Epidermal melanocyte (primary cell): ENCODE measurements at regions not wholly inside any gene's neighbourhood (a gene's known extent, or its start where the extent isn't known, plus 50 kb on each side); places are given as distances from the start of the nearest gene placed in this dataset.

Source experiments
- DNase-seq: peaks from one replicate; pipeline ENCODE4 v3.0.0; 2011; ENCODE audit warnings: low spot score; ENCODE audit not compliant: insufficient read length

DNA sequence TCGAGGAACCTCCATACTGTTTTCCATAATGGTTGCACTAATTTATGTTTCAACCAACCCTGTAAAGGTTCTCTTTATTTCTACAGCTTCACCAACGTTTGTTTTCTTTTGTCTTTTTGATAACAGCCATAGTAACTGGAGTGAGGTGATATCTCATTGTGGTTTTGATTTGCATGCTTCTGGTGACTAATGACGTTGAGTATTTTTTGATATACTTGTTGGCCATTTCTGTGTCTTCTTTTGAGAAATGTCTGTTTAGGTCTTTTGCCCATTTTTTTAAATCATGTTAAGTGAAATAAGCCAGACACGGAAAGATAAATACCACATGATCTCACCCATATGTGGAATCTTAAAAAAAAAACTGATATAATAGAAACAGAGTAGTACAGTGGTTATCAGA lies 74.8 kb upstream of the SMIM21 start:
- DNase-seq, result no peak

DNA sequence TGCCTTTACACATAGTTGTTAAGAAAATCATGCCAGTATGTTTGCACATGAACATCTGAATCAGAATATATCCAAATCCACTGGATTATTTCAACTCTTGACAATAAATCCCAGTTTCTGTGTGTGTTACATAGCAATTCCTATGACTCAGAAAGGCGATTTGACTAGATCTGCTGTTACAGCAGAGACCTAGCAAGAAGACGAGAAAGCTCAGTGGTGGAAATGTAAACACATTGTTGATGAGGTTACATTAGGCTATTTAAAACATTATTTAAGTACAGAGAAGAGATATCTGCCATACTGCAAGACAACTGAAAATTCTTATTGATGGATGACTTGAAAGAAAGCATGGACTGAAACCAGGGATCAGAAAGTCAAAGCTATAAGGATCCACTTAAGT lies 73.0 kb upstream of the SMIM21 start:
- no peak for DNase-seq

DNA sequence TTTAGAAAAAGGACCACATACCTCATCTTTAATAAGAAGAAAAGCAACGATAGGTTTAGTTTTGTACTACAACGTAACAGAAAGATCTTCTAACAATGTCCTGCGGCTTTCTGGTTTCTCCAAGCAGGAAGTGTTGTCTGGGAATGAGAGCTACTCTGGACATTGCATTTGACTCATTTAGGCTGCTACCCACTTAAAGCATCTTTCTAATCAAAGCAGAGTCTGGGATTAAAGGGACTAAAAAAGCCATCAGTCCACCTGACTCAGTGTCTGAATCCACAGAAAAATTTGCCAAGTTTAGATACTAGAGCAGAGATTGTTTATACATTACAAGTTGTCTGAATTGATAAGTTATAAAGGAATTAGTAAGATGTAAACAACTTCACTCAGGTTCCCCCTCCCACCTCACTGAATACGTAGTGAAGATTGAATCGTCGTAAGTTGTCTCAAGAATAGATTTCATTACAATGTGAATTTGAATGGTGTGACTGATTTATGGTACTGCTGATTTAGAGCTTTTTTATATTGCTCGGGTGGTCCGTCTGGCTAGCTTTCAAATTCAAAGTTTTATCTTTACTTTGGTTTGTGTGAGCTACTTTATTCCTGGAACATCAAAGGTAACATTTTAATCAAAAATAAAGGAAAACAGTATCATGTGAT lies 70.2 kb upstream of the SMIM21 start:
- no peak for DNase-seq

DNA sequence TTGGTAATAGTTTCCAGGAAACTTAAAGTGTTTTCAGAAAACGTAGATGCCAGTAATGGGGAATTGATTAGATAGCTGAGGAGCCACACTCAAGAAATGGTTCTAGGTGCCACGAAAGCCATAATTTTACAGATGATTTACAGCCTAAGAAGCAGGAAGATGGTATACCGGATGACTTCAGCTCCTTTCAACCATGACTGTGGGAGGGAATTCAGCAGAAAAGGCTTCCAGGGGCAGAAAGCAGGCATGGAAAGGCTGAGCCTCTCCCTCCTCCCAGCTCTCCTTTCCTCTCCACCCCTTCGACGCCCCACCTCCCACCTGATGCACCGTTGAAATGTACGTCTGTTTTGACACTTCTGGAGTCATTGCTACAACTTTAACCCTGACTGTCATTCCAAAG lies 68.6 kb upstream of the SMIM21 start:
- no peak for DNase-seq

DNA sequence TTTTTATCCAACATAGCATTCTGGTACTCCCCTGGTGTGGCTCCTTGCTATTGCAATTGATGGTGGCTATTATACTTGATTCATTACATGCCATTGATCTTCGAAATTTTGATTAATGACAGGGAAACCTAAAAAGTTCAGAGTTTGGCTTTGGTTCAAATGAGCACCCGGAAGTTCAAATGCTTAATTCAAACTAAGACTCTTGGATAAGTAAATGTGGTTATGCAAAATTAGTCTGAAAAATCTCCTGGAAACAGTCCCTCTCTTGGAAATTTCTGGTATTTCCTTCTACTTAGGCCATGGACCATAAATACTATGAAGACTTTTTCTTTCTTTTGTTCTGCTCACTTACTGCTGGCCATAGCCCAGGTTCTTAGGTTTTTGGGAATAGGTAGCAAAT lies 65.3 kb upstream of the SMIM21 start:
- no peak for DNase-seq

DNA sequence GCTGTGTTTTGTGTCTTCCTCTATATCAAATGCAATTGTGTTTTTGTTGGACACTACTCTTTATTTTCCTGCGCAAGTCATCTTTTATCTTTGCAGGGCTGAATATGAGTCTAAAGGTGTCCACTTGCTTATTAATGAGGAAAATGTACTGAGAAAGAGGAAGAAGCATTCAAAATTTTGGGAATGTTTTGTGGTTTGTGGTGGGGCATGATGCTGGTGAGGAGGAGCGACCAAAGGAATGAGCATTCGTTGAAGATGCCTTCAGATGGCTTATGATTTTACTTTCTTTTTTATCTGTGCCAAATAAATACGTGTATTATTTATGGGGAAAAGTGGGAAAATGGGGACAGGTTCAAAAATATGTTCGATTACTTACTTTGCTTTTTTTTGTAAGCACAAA lies 63.9 kb upstream of the SMIM21 start:
- no peak for DNase-seq

DNA sequence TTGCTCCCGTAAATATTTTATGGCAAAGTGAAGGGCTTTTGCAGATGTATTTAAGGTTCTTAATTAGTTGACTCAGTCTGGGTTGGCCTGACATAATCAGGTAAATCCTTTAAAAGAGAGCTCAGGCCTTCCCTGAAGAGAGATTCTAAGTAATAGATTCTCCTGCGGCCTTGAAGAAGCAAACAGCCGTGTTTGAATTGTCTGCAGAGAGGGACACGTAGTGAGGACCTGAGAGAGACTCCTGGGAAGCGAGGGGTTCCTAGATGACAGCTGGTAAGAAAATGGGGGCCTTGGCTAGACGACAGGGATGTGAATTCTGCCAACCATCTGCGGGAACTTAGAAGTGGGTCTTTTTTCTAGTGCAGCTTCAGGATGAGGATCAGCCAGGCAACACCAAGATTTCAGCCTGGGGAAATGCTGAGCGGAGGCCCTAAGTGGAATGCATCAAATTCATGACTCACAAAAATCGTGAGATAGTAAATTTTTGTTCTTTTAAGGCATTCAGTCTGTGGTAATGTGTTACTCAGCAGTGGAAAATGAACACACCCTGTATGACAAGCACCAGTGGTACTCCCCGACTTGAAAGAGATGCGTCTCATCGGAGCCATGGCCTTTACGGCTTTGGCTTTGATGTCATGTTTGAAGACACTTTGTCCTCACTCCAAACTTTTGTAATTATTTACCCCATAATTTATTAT lies 62.1 kb upstream of the SMIM21 start:
- DNase-seq, result peak; percentile 35

DNA sequence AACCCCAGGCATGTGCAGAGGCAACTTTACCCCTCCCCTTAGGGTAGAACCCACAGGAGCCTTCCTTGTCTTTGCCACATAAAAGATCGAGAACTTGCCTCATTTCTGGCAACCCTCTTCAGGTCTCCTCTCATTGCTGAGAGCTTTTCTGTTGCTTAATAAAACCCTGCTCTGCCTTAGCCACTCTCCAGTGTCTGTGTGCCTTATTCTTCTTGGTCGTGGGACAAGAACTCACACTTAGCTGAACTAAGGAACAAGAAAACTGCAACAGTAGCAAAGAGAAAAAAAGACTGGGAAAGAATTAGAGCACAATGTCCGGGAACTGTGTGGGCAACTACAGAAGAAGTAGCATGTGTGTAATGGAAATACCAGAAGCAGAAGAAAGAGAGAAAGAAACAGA lies 56.2 kb upstream of the SMIM21 start:
- DNase-seq, result no peak

DNA sequence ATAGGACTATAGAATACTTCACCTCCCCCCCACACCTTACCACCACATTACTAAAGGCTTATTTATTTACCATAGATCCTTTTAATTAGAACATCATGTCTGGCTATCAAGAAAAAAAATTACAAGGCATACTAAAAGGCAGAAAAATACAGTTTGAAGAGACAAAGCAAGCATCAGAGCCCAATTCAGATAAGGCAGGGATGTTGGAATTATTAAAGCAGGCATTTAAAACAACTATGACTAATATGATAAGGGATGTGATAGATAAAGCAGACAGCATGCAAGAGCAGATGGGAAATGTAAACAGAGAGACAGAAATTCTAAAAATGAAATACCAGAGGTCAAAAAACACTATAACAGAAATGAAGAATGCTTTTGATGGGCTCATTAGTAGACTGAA lies 55.4 kb upstream of the SMIM21 start:
- DNase-seq, result no peak

DNA sequence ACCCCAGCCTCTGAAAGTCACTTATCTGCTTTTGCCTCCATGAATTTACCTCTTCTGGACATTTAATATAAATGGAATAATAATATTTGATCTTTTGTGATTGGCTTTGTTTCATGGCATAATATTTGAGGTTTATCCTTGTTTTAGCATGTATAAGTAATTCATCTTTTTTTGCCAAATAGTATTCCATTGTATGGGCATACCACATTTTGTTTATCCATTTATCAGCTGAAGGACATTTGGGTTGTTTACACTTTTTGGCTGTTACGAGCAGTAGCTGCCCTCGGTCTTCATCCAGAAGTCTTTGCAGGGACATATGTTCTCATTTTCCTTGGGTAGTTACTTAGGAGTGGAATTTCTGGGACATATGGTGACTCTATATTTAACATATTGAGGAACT lies 53.0 kb upstream of the SMIM21 start:
- DNase-seq, result no peak

DNA sequence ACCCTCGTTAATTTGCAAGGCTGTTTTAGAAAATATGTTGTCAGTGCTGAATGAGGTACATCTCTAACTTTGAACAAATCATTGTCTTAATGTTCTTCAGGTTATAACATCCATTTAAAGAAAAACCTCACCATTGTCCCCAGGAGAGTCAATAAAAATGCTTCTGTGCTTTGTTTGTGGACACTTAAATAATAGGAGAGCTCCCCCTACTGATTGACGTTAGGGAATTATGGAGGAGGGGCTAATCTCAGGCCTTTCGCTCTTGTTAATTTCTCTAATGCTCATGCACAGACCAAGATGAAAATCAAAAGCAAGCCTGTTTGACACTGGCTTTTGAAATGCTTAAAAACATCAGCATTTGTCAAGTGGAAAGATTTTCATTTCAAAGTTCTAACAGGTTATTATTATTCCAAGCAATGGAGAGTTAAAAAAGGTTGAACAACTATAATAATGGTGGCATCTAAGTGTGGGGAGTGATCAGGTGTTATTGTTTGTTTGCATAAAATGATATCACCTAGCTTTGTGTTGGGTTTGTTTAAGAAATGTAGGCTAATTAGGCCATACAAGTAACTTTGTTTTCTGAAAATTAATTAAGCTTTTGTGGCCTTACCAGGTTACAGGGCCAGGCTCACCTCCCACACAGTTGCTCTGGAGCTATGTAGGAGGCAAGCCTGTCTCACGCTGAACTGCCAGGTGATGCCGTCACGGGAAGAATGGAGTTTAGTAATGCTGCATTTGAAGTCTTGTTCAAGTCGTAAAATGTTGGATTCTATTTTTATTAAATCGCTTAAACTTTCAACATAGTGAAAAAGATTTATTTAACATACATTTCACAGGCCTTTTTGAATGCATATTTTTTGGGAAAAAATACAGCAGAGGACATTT lies 51.7 kb upstream of the SMIM21 start:
- peak; percentile 60 for DNase-seq

DNA sequence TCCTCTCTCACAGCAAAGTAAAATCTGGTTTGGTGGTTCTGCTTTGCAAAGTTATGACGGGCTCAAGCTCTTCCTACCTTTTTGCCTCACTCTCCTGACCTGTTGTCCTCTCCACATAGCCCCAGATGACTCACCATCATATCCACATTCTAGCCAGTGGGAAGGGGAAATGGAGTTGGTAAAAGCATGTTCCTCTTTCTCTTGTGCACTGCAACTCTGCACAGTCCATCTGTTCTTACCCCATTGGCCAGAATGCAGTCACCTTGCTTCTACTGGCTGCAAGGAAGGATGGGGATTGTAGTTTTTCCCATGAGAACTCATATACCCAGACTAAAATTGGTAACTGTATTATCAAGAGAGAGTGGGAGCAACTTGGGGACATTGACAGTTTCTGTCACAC lies 50.4 kb upstream of the SMIM21 start:
- DNase-seq, result no peak
